ENCODE measurements at regions not wholly inside any gene's neighbourhood (a gene's known extent, or its start where the extent isn't known, plus 50 kb on each side); places are given as distances from the start of the nearest gene placed in this dataset.

DNA sequence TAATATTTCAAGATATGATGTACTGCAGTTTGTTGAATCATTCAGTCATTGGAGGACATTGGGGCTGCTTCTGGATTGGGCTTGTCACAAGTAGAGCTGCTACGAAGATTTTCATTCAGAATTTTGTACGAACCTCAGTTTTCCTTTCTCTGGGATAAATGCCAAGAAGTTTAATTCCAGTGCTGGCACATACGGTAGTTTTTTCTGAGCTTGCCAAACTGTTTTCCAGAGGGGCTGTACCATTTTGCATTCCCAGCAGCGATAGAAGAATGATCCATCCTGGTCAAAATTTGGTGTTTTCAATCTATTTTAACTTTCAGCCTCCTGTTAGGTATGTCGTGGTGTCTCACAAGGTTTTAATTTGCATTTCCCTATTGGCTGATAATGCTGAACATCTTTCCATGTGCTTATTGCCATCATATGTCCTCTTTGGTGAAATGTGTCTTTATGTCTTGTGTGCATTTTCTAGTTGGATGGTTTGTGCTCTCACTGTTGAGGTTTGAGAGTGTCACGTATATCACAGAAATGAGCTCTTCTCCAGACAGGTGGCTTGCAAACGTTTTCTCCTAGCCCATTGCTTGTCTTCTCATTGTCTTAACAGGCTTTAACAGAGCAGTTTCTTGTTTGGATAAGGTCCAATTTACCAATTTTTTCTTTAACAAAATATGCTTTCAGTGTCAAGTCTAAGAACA lies 612.6 kb downstream of the GALR1 start:
- intact Hi-C loops (cut with DNase I) = no loop called here

DNA sequence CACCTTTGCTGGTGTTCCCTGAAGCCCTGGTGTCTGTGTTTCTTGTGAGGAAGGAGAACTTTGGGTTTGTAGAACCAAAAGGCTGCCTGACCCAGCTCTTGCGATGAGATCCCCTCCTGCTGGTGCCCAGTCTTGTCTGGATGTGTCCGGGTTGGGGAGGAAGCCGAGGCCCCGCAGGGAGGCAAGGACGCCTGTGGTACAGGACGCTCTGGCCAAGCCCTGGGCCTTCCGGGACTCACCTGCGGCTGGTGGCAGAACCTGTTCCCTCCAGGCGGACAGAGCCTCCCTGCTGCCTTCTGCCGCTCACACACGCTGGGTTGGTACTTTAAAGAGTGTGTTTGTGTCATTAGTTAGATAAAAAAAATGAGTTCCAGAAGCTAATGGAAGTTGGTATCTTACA lies 616.2 kb downstream of the GALR1 start:
- H3K36me3 ChIP-seq = no peaks in the 10 kb centered on the region
- TF ChIP-seq, protein P1, sequence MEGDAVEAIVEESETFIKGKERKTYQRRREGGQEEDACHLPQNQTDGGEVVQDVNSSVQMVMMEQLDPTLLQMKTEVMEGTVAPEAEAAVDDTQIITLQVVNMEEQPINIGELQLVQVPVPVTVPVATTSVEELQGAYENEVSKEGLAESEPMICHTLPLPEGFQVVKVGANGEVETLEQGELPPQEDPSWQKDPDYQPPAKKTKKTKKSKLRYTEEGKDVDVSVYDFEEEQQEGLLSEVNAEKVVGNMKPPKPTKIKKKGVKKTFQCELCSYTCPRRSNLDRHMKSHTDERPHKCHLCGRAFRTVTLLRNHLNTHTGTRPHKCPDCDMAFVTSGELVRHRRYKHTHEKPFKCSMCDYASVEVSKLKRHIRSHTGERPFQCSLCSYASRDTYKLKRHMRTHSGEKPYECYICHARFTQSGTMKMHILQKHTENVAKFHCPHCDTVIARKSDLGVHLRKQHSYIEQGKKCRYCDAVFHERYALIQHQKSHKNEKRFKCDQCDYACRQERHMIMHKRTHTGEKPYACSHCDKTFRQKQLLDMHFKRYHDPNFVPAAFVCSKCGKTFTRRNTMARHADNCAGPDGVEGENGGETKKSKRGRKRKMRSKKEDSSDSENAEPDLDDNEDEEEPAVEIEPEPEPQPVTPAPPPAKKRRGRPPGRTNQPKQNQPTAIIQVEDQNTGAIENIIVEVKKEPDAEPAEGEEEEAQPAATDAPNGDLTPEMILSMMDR (IDR thresholded peaks at IDR 0.05) = no peak
- H3K27me3 ChIP-seq (ENCODE audit: low read depth) = no peaks in the 10 kb centered on the region
- intact Hi-C loops (cut with DNase I) = no loop called here
- no peak overlapping the region for H3K4me3 ChIP-seq
- ATAC-seq (no peak), DNase-seq (no peak)
- no peaks in the 10 kb centered on the region for H3K9me3 ChIP-seq
- no peaks in the 10 kb centered on the region for H3K4me1 ChIP-seq
- H3K27ac ChIP-seq = no peak overlapping the region

More for the DNA sequence above, 612.6 kb downstream of the GALR1 start:
- TF ChIP-seq, protein P1 (IDR thresholded peaks at IDR 0.05) = no peak
- Histone ChIP-seq H3K4me1 (no peaks in the 10 kb centered on the region), H3K27me3 (ENCODE audit: low read depth) (no peaks in the 10 kb centered on the region), H3K36me3 (no peaks in the 10 kb centered on the region), H3K9me3 (no peaks in the 10 kb centered on the region), H3K4me3 (no peak overlapping the region), H3K27ac (no peak overlapping the region)
- no peak for ATAC-seq
- DNase-seq = no peak

DNA sequence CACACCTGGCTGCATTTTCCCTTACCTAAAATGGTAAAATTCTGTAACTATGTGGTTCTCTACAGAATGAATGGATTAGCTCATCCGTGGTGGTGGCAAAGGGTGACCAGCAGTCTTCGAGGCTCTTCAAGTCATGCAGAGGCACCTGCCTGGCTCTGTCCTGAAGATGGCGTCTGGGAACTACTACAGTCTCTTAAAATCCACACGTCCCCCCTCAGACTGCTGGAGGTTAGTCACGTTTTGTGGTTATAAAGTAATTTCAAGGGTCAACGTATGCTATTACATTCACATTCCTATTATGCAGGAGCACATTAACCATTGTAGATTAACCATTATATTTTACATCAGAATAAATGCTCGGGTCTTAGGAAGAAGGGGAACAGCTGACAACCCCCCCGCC lies 616.7 kb downstream of the GALR1 start:
- ATAC-seq = no peak
- no peaks in the 10 kb centered on the region for H3K9me3 ChIP-seq
- H3K36me3 ChIP-seq = no peaks in the 10 kb centered on the region
- no peaks in the 10 kb centered on the region for H3K27me3 ChIP-seq (ENCODE audit: low read depth)
- H3K4me3 ChIP-seq = no peak overlapping the region
- no peak overlapping the region for H3K27ac ChIP-seq
- intact Hi-C loops (cut with DNase I) = no loop called here
- H3K4me1 ChIP-seq = no peaks in the 10 kb centered on the region
- TF ChIP-seq, protein P1 (IDR thresholded peaks at IDR 0.05) = no peak
- no peak for DNase-seq

DNA sequence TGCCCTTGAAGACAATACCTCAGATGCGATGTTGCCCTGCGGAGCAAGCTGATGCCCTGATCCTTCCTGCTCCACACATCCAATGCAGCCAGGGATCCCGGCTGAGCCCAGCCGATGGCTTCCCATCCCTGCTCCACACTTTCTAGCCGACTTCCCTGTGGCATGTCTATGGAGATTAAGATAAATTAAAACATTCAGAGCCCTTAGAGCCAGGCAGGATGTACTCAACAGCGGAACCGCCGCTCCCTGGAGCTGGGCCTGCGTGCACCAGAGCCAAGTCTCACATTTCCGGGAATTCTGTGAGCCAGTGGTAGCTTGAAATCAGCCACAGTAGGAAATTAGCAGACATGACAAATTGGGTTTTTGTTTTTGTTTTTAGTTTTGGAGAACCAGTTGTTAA lies 620.6 kb downstream of the GALR1 start:
- TF ChIP-seq, protein P1 (IDR thresholded peaks at IDR 0.05) = no peak
- H3K4me1 ChIP-seq = no peaks in the 10 kb centered on the region
- peak overlapping the region; percentile 23 for H3K4me3 ChIP-seq
- peak overlapping the region; percentile 66 for H3K27ac ChIP-seq
- no peak for DNase-seq
- intact Hi-C loops (cut with DNase I) = no loop called here
- peak; percentile 58 to 64 for ATAC-seq
- no peaks in the 10 kb centered on the region for H3K9me3 ChIP-seq
- H3K27me3 ChIP-seq (ENCODE audit: low read depth) = no peaks in the 10 kb centered on the region
- no peaks in the 10 kb centered on the region for H3K36me3 ChIP-seq

DNA sequence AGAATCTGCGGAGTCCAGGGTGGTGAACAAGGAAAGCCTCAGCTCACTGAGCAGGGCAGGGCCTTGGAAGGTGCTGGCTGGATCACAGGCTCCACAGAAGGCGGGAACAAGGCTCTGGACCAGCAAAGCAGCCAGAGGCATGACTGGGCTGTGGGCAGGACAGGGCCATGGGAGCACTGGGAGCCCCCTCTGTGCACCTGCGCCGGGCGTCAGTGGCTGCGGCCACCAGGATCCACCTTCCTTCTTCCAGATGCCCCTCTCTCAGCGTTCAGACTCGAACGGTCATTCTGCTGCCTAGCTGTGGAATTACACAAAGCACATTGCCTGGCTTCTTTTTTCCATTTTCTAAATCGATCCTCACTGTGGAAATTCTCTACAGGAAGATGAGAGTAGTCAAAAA lies 621.2 kb downstream of the GALR1 start:
- Histone ChIP-seq H3K9me3 (no peaks in the 10 kb centered on the region), H3K27me3 (ENCODE audit: low read depth) (no peaks in the 10 kb centered on the region), H3K36me3 (no peaks in the 10 kb centered on the region), H3K27ac (peak overlapping the region; percentile 66), H3K4me1 (no peaks in the 10 kb centered on the region), H3K4me3 (no peak overlapping the region)
- intact Hi-C loops (cut with DNase I) = no loop called here
- ATAC-seq (no peak), DNase-seq (no peak)
- TF ChIP-seq, protein P1 (IDR thresholded peaks at IDR 0.05) = no peak

All from lower lobe of right lung (tissue), 2 donors.